Mucosa of gallbladder (tissue), 1 donor: ENCODE measurements at regions not wholly inside any gene's neighbourhood (a gene's known extent, or its start where the extent isn't known, plus 50 kb on each side); places are given as distances from the start of the nearest gene placed in this dataset.

Experiments
- DNase-seq: peaks from one replicate; pipeline ENCODE4 v3.0.0-alpha.2; 2020; ENCODE audit warnings: low spot score
- donor health status: DM: no; HTN: no; CAD: no.

GRCh38 chr2:215503381-215503780 lies 67.5 kb upstream of the FN1 start:
- DNase-seq: no peak

- no peak for DNase-seq
Observed at GRCh38 chr2:215500466-215500865, 64.6 kb upstream of the FN1 start.

GRCh38 chr2:215499331-215499730 lies 63.5 kb upstream of the FN1 start:
- no peak for DNase-seq

GRCh38 chr2:215498431-215498830 lies 62.6 kb upstream of the FN1 start:
- DNase-seq: no peak

DNA sequence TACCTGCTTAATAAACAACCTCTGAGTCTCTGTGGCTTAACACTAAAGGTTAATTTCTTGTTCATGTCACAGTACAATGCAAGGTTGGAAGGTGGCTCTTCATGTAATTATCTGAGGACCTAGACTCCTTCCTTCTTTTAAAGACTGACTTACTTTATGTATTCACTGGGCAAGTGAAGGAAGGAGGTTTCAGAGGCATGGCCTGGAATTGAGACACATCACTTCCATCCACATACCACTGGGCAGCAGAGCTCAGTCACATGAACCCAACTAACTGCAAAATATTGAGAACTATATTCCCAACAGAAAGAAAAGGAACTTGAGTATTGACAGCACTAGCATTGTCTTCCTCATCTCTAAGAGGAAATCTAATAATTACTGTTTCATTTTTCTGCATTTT lies 57.5 kb upstream of the FN1 start:
- DNase-seq: no peak

GRCh38 chr2:215489288-215489848 lies 53.5 kb upstream of the FN1 start:
- no peak for DNase-seq

GRCh38 chr2:215487002-215487372 lies 51.1 kb upstream of the FN1 start:
- DNase-seq: no peak

- DNase-seq: no peak
Observed at GRCh38 chr2:215486291-215487001, 50.6 kb upstream of the FN1 start.
